HG03575 (cell line): ENCODE measurements at regions not wholly inside any gene's neighbourhood (a gene's known extent, or its start where the extent isn't known, plus 50 kb on each side); places are given as distances from the start of the nearest gene placed in this dataset.

ENCODE experiments used
- ATAC-seq: cut with Tn5 transposase; IDR thresholded peaks from one replicate; pipeline ENCODE4 v1.9.1; 2021; ENCODE audit not compliant: unreplicated experiment, insufficient number of reproducible peaks, low FRiP score; ENCODE audit errors: extremely low read depth

- ATAC-seq = no peak
Observed at GRCh38 chr11:91846002-91846401, 378.6 kb upstream of the FAT3 start.

GRCh38 chr11:91840640-91841240 is 383.9 kb upstream of the FAT3 start:
- ATAC-seq = no peak

- no peak for ATAC-seq
Observed at GRCh38 chr11:91837411-91838330, 386.9 kb upstream of the FAT3 start.

- no peak for ATAC-seq
Observed at GRCh38 chr11:91835051-91835560, 389.5 kb upstream of the FAT3 start.

DNA sequence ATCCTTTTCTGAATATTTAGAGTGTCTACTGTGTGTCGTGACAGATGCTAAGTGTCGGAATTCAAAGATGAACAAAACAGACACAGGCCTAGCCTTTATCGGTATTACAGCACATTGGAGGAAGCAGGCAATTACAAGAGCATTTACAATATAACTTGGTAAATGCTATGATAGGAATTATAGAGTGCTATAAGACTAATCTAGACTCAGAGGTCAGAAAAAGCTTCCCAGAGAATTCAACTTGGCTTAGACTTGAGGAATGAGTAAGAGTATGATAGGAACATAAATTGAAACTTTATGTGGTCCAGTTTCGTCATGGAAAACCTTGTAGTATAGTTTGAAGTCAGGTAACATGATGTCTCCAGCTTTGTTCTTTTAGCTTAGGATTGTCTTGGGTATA is 395.7 kb upstream of the FAT3 start:
- ATAC-seq = no peak

- no peak for ATAC-seq
Observed at GRCh38 chr11:91825777-91826176, 398.8 kb upstream of the FAT3 start.

- no peak for ATAC-seq
Observed at GRCh38 chr11:91823252-91823830, 401.3 kb upstream of the FAT3 start.

- no peak for ATAC-seq
Observed at GRCh38 chr11:91822805-91823204, 401.8 kb upstream of the FAT3 start.

- no peak for ATAC-seq
Observed at GRCh38 chr11:91820709-91821108, 403.9 kb upstream of the FAT3 start.

DNA sequence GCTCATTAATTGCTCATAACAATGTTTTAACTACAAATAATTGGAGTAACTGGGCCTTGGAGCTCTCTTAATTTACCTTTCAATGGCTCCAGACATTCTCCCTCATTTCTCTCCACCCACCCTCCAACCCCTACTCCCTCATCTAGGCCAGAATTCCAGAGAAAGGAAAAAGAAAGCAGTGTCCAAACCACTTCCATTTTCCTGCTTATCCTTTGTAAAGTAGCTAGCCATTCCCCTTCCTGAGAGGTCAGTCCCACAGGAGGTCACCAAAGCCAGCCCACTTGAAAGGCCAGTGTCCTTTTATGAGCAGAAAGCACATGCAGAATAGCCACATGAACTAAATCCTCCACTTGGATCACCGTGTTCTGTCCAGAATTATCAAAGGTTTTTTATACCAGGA is 404.8 kb upstream of the FAT3 start:
- ATAC-seq = no peak

- ATAC-seq = no peak
Observed at GRCh38 chr11:91819195-91819594, 405.4 kb upstream of the FAT3 start.

GRCh38 chr11:91817996-91818395 is 406.6 kb upstream of the FAT3 start:
- no peak for ATAC-seq

GRCh38 chr11:91813263-91813662 is 411.4 kb upstream of the FAT3 start:
- no peak for ATAC-seq

DNA sequence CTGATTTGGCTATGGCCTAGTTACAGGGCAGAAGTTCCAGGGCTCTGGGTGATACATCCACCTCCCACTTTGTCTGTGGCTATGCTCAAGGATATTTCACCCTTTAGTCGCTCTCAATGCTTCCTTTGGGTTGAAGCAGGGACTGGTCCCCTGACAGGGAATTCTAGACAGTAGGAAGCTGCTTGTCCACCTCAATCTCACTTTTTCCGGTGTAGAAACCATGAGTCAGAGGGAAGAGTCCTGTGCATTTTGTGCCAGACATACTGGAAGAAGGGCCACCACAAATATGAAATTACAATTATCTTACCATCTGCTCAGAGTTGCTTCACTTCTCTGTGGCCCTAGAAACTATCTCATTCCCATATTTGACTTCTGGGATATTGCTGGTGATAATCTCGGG is 413.7 kb upstream of the FAT3 start:
- ATAC-seq = no peak

GRCh38 chr11:91805293-91805692 is 419.3 kb upstream of the FAT3 start:
- ATAC-seq = no peak

- no peak for ATAC-seq
Observed at GRCh38 chr11:91804042-91804441, 420.6 kb upstream of the FAT3 start.

DNA sequence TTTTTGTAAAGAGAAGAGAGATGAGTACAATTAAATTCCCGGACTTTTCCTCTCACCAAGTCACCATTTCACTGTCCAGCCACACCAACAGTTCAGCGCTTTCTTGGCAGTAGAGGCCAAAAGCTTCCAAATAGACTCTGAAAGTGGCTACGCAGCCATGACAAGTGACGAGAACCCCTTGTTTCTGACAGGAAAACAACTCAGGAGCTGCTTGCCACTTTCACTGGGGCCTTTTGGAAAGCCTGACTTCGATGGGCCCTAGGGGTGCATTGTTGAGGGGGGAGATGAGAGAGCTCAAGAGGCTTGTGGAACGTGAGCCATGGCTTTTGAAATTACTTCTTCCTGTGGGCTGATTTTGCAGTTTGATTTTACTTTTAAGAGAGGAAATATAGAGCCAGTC is 422.1 kb upstream of the FAT3 start:
- no peak for ATAC-seq

DNA sequence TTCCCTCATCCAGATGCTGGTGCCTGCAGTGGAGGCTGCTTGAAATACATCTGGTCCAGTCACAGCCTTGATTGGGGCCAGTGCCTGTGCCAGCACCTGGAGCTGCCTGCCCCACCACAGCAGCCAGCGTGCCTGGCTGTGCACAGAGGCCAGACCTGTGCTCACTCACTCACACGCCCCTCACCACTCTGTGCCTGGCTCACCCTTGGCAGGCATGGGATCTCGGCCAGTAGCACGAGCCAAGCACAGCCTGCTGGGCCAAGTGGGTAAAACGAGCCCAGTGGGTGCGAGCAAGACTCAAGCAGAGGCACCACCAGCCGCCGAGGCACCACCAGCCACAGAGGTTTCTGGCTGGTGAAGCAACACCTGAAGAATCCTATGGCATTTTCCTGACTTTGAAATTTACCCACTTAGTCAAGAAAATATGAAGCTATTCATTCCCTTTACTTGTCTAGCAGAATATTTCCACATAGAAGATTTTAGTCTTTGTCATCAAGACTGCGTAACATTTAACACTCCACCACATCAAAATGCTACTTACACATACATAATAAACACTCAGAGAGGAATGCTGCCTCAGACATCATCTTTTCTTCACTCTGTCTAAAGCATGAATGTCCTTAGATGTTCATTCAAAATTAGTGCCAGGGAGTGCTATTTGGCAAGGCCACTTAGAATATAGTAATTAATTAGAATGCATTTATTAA is 424.3 kb upstream of the FAT3 start:
- no peak for ATAC-seq

- no peak for ATAC-seq
Observed at GRCh38 chr11:91798240-91798639, 426.4 kb upstream of the FAT3 start.
